Naive thymus-derived CD4-positive, alpha-beta T cell (primary cell): ENCODE measurements at regions not wholly inside any gene's neighbourhood (a gene's known extent, or its start where the extent isn't known, plus 50 kb on each side); places are given as distances from the start of the nearest gene placed in this dataset.
"Not testable (repeated sequence)": the region's sequence is repeated elsewhere in the genome, so short reads cannot be mapped to it uniquely, and the experiment has no call there.

ENCODE experiments used
- ATAC-seq: fragments of 150-1000 bp; cut with Tn5 transposase; 2 replicates; pipeline ENCODE4 v1.10.0; 2021; ENCODE audit warnings: mild to moderate bottlenecking, moderate library complexity
- CTCF ChIA-PET: fragments of 350-600 bp; sonication (Branson Sonifier 250); formaldehyde crosslinking; loops from one replicate; lab custom pipeline; 2021; ENCODE audit warnings: antibody characterized with exemption; lab: Charles Lee
- POLR2A ChIA-PET: fragments of 350-600 bp; sonication (Branson Sonifier 250); formaldehyde crosslinking; loops from one replicate; lab custom pipeline; 2021; ENCODE audit warnings: antibody characterized with exemption, inconsistent platforms; lab: Charles Lee
- DNase-seq, 9 donors: peaks; one replicate each; pipeline versions ENCODE4 v3.0.0 to v3.0.0-alpha.2; 2020 to 2022; ENCODE audit warnings: mixed read lengths in 1 of 9
- H3K27ac ChIP-seq: one replicate; pipeline ENCODE4 v1.7.0; 2013; ENCODE audit warnings: mild to moderate bottlenecking, low read depth, low read length, moderate library complexity
- H3K27me3 ChIP-seq, 2 donors: one replicate each; pipeline ENCODE4 v1.7.0; 2013; ENCODE audit warnings: low read length in 2 of 2, mild to moderate bottlenecking in 2 of 2, moderate library complexity in 2 of 2; ENCODE audit not compliant: control insufficient read depth in 2 of 2, insufficient read depth in 2 of 2
- H3K36me3 ChIP-seq, 3 experiments: 1 replicate in 2 of 3; 2 replicates in 1 of 3; pipeline ENCODE4 v1.7.0; 2013; ENCODE audit warnings: low read length in 3 of 3, mild to moderate bottlenecking in 3 of 3, moderate library complexity in 1 of 3; ENCODE audit not compliant: insufficient read depth in 3 of 3, control insufficient read depth in 2 of 3
- H3K4me1 ChIP-seq, 2 donors: one replicate each; pipeline ENCODE4 v1.7.0; 2013; ENCODE audit warnings: low read length in 2 of 2, mild to moderate bottlenecking in 2 of 2, moderate library complexity in 1 of 2; ENCODE audit not compliant: control insufficient read depth in 2 of 2, insufficient read depth in 2 of 2
- H3K4me3 ChIP-seq: 2 replicates; pipeline ENCODE4 v1.7.0; 2013; ENCODE audit warnings: mild to moderate bottlenecking, low read length
- H3K9me3 ChIP-seq, 3 experiments: 1 replicate in 2 of 3; 2 replicates in 1 of 3; pipeline ENCODE4 v1.7.0; 2013; ENCODE audit warnings: low read length in 3 of 3; ENCODE audit not compliant: control insufficient read depth in 2 of 3
- H3K27ac Mint-ChIP-seq, 9 donors: one replicate each; pipeline ENCODE4 v1.8.0; 2020 to 2022; ENCODE audit warnings: mixed read lengths in 9 of 9, mild to moderate bottlenecking in 8 of 9, moderate library complexity in 5 of 9, inconsistent platforms in 2 of 9
- H3K27me3 Mint-ChIP-seq, 5 donors: one replicate each; pipeline ENCODE4 v1.8.0; 2021 to 2022; ENCODE audit warnings: mixed read lengths in 5 of 5, mild to moderate bottlenecking in 1 of 5
- H3K36me3 Mint-ChIP-seq, 5 donors: one replicate each; pipeline ENCODE4 v1.8.0; 2020 to 2022; ENCODE audit warnings: mixed read lengths in 5 of 5, mild to moderate bottlenecking in 3 of 5, inconsistent platforms in 1 of 5
- H3K4me1 Mint-ChIP-seq, 7 donors: one replicate each; pipeline ENCODE4 v1.8.0; 2020 to 2022; ENCODE audit warnings: mixed read lengths in 7 of 7, mild to moderate bottlenecking in 3 of 7, inconsistent platforms in 1 of 7
- H3K4me3 Mint-ChIP-seq, 10 donors: one replicate each; pipeline ENCODE4 v1.8.0; 2020 to 2022; ENCODE audit warnings: mild to moderate bottlenecking in 10 of 10, mixed read lengths in 10 of 10, moderate library complexity in 6 of 10, inconsistent platforms in 2 of 10
- H3K9me3 Mint-ChIP-seq, 11 donors: one replicate each; pipeline ENCODE4 v1.8.0; 2020 to 2022; ENCODE audit warnings: mixed read lengths in 11 of 11, mild to moderate bottlenecking in 4 of 11, inconsistent platforms in 1 of 11, moderate library complexity in 1 of 11
- intact Hi-C, 2 donors: fragments of 100-400 bp; cut with micrococcal nuclease; formaldehyde crosslinking; loops; one replicate each; pipeline ENCODE4 v1.15.1; 2023

DNA sequence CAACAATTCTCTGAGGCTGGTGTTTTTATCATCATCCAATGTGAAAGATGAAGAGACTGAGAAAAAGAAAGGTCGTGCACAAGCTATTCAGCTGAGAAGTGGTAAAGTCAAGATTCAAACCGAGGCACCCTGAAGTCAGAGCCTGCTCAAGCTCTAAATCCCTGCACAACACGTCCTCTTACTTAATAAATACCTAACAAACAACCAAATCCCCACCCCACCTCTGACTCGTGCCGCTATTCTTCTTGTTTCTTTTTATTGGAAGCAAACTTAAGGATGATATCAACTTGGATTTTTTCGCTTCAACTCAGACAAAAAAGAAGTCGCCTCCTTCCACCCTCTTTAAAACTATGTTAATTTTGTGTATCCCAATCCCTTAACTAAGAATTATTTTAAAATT, 140.2 kb downstream of the CEP120 start:
- no peaks in the 10 kb centered on the region for H3K27me3 ChIP-seq
- Mint-ChIP-seq H3K4me1 (peaks cover 0 to 10% (median 0%) of the 10 kb centered on the region in 7 donors), H3K27ac (no peak overlapping the region), H3K36me3 (no peaks in the 10 kb centered on the region), H3K27me3 (peaks cover 37 to 60% (median 40%) of the 10 kb centered on the region in 5 donors), H3K4me3 (no peak overlapping the region), H3K9me3 (peaks cover 0 to 1% (median 0%) of the 10 kb centered on the region in 11 donors)
- no peaks in the 10 kb centered on the region for H3K4me1 ChIP-seq
- H3K36me3 ChIP-seq = no peaks in the 10 kb centered on the region
- no peak overlapping the region for H3K27ac ChIP-seq
- POLR2A ChIA-PET = no interaction called here
- H3K4me3 ChIP-seq = no peak overlapping the region
- CTCF ChIA-PET = no interaction called here
- intact Hi-C loops = no loop called here
- DNase-seq (no peak), ATAC-seq (no peak)
- no peaks in the 10 kb centered on the region for H3K9me3 ChIP-seq

DNA sequence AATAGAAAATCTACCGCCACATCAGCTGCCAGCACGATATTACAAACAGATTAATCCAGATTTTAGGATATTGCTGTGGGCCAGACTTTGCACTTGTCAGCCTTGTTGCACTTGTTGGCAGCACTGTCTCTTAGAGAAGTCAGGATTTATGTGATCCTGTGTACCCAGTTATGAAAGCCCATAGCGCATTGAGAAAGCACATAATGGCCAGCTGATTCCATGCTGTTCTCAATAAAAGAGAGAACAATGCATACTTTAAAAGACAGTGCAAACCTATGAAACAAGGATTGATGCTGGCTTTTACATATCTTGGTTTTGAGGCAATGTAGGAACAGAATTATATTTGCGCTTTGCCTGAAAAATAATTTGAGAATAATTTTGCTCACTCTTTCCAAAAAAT, 140.8 kb downstream of the CEP120 start:
- no peaks in the 10 kb centered on the region for H3K36me3 Mint-ChIP-seq
- peaks cover 34 to 59% (median 40%) of the 10 kb centered on the region in 5 donors for H3K27me3 Mint-ChIP-seq
- no peak for ATAC-seq
- DNase-seq = no peak
- POLR2A ChIA-PET = no interaction called here
- peaks cover 0 to 1% (median 0%) of the 10 kb centered on the region in 11 donors for H3K9me3 Mint-ChIP-seq
- CTCF ChIA-PET = no interaction called here
- Histone ChIP-seq H3K27ac (no peak overlapping the region), H3K36me3 (no peaks in the 10 kb centered on the region), H3K4me1 (no peaks in the 10 kb centered on the region), H3K4me3 (no peak overlapping the region), H3K9me3 (no peaks in the 10 kb centered on the region), H3K27me3 (no peaks in the 10 kb centered on the region)
- no peak overlapping the region for H3K4me3 Mint-ChIP-seq
- no peak overlapping the region for H3K27ac Mint-ChIP-seq
- peaks cover 0 to 10% (median 0%) of the 10 kb centered on the region in 7 donors for H3K4me1 Mint-ChIP-seq
- intact Hi-C loops = no loop called here

DNA sequence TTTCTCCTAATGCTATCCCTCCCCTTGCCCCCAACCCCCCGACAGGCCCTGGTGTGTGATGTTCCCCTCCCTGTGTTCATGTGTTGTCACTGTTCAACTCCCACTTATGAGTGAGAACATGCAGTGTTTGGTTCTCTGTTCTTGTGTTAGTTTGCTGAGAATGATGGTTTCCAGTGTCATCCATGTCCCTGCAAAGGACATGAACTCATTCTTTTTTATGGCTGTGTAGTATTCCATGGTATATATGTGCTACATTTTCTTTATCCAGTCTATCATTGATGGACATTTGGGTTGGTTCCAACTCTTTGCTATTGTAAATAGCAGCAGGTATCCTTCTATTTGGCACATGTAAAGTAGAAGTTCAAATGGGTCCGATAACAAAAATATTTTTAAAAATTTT, 142.3 kb downstream of the CEP120 start:
- intact Hi-C loops, H3K36me3 Mint-ChIP-seq, H3K4me3 ChIP-seq, CTCF ChIA-PET, ATAC-seq, POLR2A ChIA-PET, H3K36me3 ChIP-seq, H3K27me3 ChIP-seq, H3K9me3 Mint-ChIP-seq, H3K4me1 ChIP-seq, H3K27ac Mint-ChIP-seq, DNase-seq, H3K4me1 Mint-ChIP-seq, H3K9me3 ChIP-seq, H3K4me3 Mint-ChIP-seq, H3K27ac ChIP-seq: not testable (repeated sequence)
- peaks cover 20 to 43% (median 25%) of the 10 kb centered on the region in 5 donors for H3K27me3 Mint-ChIP-seq

DNA sequence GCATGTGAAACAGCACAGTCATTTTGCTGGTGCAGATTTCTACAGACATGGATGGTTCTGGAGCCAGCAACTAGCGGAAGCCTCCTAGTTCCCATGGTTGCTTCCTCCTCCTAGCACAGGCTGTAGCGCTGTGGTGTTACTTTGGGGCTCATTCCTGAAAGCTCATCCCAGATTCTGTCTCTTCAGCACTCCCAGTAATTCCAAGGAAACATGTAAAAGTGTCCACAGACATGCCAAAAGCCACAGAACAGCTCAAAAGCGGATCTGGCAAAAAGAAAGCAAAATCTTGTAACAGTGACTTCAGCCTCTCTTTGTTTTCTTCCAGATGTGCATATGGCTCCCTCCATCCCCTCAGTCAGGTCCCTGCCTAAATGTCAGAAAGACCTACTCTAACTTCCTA, 144.1 kb downstream of the CEP120 start:
- Histone ChIP-seq H3K4me1 (no peaks in the 10 kb centered on the region), H3K4me3 (no peak overlapping the region), H3K36me3 (no peaks in the 10 kb centered on the region), H3K27ac (no peak overlapping the region), H3K27me3 (no peaks in the 10 kb centered on the region), H3K9me3 (no peaks in the 10 kb centered on the region)
- DNase-seq (no peak), ATAC-seq (no peak)
- ChIA-PET POLR2A (no interaction called here), CTCF (no interaction called here)
- intact Hi-C loops = no loop called here
- peaks cover 7 to 32% (median 12%) of the 10 kb centered on the region in 5 donors for H3K27me3 Mint-ChIP-seq
- no peaks in the 10 kb centered on the region for H3K36me3 Mint-ChIP-seq
- H3K9me3 Mint-ChIP-seq = no peaks in the 10 kb centered on the region
- no peak overlapping the region for H3K4me3 Mint-ChIP-seq
- no peaks in the 10 kb centered on the region for H3K4me1 Mint-ChIP-seq
- H3K27ac Mint-ChIP-seq = no peak overlapping the region

DNA sequence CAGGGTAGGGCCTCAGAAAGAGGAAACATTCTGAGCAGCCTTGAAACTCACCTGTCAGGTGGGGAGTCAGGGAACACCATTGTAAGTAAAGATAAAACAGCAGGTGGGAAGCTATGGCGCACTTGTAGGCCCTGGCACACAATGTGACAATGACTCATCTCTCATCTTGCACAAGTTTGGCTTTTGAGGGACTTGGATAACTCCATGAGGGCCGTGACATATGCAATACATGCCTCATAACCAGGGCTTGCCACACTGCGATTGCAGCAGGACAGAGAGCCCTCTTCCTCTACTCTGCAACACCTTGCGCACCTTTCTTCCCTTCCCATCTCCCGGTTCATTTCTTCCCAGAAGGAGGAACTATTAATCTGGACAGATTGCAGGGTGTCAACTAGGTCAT, 144.9 kb downstream of the CEP120 start:
- Mint-ChIP-seq H3K36me3 (no peaks in the 10 kb centered on the region), H3K27me3 (peaks cover 1 to 25% (median 9%) of the 10 kb centered on the region in 5 donors), H3K9me3 (no peaks in the 10 kb centered on the region), H3K4me3 (no peak overlapping the region), H3K4me1 (no peaks in the 10 kb centered on the region), H3K27ac (no peak overlapping the region)
- Histone ChIP-seq H3K9me3 (no peaks in the 10 kb centered on the region), H3K36me3 (no peaks in the 10 kb centered on the region), H3K27me3 (no peaks in the 10 kb centered on the region), H3K4me3 (no peak overlapping the region), H3K27ac (no peak overlapping the region), H3K4me1 (no peaks in the 10 kb centered on the region)
- intact Hi-C loops = no loop called here
- DNase-seq (no peak), ATAC-seq (no peak)
- CTCF ChIA-PET = no interaction called here
- POLR2A ChIA-PET = no interaction called here

DNA sequence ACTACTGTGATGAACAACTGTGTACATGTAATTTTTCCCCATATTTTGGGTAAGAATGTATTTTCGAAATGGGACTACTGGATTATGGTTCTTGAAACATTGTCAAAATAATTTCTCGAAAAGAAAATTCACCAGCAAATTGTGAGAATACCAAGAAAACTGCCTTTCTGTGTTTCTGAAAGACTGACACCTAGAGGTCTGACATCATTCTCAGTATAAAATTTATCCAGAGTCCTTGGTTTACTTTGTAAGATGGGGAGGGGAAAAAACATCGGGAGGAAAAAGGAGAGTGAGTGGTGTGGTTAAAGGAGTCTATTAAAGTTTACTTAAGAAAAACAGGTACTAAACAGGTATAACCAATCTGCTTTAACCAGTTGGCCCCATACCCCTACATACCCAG, 149.2 kb downstream of the CEP120 start:
- DNase-seq (no peak), ATAC-seq (no peak)
- Histone ChIP-seq H3K9me3 (no peaks in the 10 kb centered on the region), H3K4me1 (no peaks in the 10 kb centered on the region), H3K27me3 (no peaks in the 10 kb centered on the region), H3K27ac (no peak overlapping the region), H3K4me3 (no peak overlapping the region), H3K36me3 (no peaks in the 10 kb centered on the region)
- no peaks in the 10 kb centered on the region for H3K36me3 Mint-ChIP-seq
- peaks cover 0 to 5% (median 0%) of the 10 kb centered on the region in 5 donors for H3K27me3 Mint-ChIP-seq
- intact Hi-C loops = no loop called here
- peaks cover 0 to 1% (median 0%) of the 10 kb centered on the region in 11 donors for H3K9me3 Mint-ChIP-seq
- no peaks in the 10 kb centered on the region for H3K4me1 Mint-ChIP-seq
- CTCF ChIA-PET = no interaction called here
- no peak overlapping the region for H3K4me3 Mint-ChIP-seq
- no peak overlapping the region for H3K27ac Mint-ChIP-seq
- POLR2A ChIA-PET = no interaction called here

DNA sequence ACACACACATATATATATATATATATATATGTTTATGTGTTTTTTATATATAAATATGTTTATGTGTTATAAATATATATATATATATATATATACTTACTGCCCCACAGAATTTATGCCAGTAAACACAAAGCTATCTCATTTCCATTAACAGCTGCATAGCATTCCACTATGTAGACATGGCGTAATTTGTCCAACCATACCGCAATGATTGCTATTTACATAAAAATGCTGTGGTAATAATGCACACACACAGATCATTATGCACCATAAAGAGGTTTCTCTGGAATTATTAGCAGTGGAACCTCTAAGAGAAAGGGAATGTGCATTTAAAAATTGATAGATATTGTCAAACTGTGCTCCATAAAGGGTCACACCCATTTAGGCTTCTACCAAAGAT, 150.1 kb downstream of the CEP120 start:
- Mint-ChIP-seq H3K9me3 (peaks cover 0 to 1% (median 0%) of the 10 kb centered on the region in 11 donors), H3K27me3 (peaks cover 0 to 5% (median 0%) of the 10 kb centered on the region in 5 donors), H3K4me1 (no peaks in the 10 kb centered on the region), H3K36me3 (no peaks in the 10 kb centered on the region), H3K4me3 (no peak overlapping the region), H3K27ac (no peak overlapping the region)
- H3K9me3 ChIP-seq = no peaks in the 10 kb centered on the region
- DNase-seq = no peak
- no peak overlapping the region for H3K4me3 ChIP-seq
- no peaks in the 10 kb centered on the region for H3K36me3 ChIP-seq
- H3K27ac ChIP-seq = no peak overlapping the region
- intact Hi-C loops = no loop called here
- POLR2A ChIA-PET = no interaction called here
- H3K27me3 ChIP-seq = no peaks in the 10 kb centered on the region
- CTCF ChIA-PET = no interaction called here
- no peaks in the 10 kb centered on the region for H3K4me1 ChIP-seq
- no peak for ATAC-seq
